ENCODE measurements at regions not wholly inside any gene's neighbourhood (a gene's known extent, or its start where the extent isn't known, plus 50 kb on each side); places are given as distances from the start of the nearest gene placed in this dataset.

DNA sequence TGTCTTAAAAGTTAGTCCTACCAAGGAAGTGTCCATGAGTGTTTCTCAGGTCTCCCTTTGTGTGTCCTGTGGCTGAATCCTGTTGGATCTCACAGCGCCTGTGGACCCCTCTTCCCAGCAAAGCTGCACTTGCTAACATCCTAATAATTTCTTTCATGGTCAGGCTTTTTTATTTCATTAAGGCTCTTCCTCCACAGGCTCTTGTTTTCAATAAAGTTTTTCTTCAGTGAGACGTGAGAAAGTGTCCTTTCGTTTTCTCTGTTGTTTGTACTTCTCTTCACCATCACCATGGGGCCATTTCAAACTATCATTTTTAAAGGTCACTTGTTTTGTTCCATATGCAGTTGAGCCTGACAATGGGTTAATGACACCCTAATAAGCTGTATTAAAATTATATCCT is 231.5 kb downstream of the LMO4 start:
- TF ChIP-seq, protein P1, sequence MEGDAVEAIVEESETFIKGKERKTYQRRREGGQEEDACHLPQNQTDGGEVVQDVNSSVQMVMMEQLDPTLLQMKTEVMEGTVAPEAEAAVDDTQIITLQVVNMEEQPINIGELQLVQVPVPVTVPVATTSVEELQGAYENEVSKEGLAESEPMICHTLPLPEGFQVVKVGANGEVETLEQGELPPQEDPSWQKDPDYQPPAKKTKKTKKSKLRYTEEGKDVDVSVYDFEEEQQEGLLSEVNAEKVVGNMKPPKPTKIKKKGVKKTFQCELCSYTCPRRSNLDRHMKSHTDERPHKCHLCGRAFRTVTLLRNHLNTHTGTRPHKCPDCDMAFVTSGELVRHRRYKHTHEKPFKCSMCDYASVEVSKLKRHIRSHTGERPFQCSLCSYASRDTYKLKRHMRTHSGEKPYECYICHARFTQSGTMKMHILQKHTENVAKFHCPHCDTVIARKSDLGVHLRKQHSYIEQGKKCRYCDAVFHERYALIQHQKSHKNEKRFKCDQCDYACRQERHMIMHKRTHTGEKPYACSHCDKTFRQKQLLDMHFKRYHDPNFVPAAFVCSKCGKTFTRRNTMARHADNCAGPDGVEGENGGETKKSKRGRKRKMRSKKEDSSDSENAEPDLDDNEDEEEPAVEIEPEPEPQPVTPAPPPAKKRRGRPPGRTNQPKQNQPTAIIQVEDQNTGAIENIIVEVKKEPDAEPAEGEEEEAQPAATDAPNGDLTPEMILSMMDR (IDR thresholded peaks at IDR 0.05 in 4 of 5, conservative IDR thresholded peaks at IDR 0.05 in 1 of 5): no peak
- no peak for TF ChIP-seq POLR2A (IDR thresholded peaks at IDR 0.05)

Measured in gastrocnemius medialis (tissue), 4 donors.